Tibial nerve (tissue), 4 donors: ENCODE measurements at regions not wholly inside any gene's neighbourhood (a gene's known extent, or its start where the extent isn't known, plus 50 kb on each side); places are given as distances from the start of the nearest gene placed in this dataset.

Experiments
- DNase-seq, 2 donors: peaks; one replicate each; pipeline ENCODE4 v3.0.0-alpha.2; 2019; ENCODE audit warnings: low spot score in 2 of 2
- H3K27ac ChIP-seq, 4 donors: fragments of 200-600 bp; sonication (generic) in 3 of 4; one replicate each; pipeline ENCODE4 v1.5.1; 2017 to 2019; ENCODE audit warnings: mild to moderate bottlenecking in 1 of 4
- H3K27me3 ChIP-seq, 2 donors: fragments of 200-600 bp; sonication (generic) in 1 of 2; one replicate each; pipeline versions ENCODE4 v1.5.1 to v1.6.0; 2017 to 2019
- H3K36me3 ChIP-seq, 3 donors: fragments of 200-600 bp; sonication (generic); one replicate each; pipeline ENCODE4 v1.5.1; 2018 to 2019
- H3K4me1 ChIP-seq, 4 donors: fragments of 200-600 bp; sonication (generic) in 3 of 4; one replicate each; pipeline ENCODE4 v1.5.1; 2017 to 2019
- H3K4me3 ChIP-seq, 4 donors: fragments of 200-600 bp; sonication (generic) in 3 of 4; one replicate each; pipeline ENCODE4 v1.5.1; 2017 to 2019; ENCODE audit warnings: mild to moderate bottlenecking in 1 of 4, moderate library complexity in 1 of 4
- H3K9me3 ChIP-seq, 4 donors: fragments of 200-600 bp; sonication (generic) in 3 of 4; one replicate each; pipeline ENCODE4 v1.5.1; 2017 to 2019
- EP300 ChIP-seq, 2 donors: sonication (generic); formaldehyde crosslinking; IDR thresholded peaks; one replicate each; pipeline ENCODE4 v1.6.1; 2017; ENCODE audit warnings: antibody characterized with exemption in 2 of 2, mild to moderate bottlenecking in 1 of 2
- POLR2A ChIP-seq, 2 donors: fragments of 450-650 bp; IDR thresholded peaks; one replicate each; pipeline ENCODE4 v1.6.1; 2017; ENCODE audit warnings: antibody characterized with exemption in 2 of 2, mild to moderate bottlenecking in 2 of 2, moderate library complexity in 2 of 2
- WGBS, 2 donors: methylation state at CpG; one replicate each; pipeline ENCODE4 v1.1.5; 2018; 5-methylcytosine and 5-hydroxymethylcytosine counted together
- TF ChIP-seq, protein P1 (sequence below), 5 experiments: fragments of 200-600 bp in 3 of 5; fragments of 450-650 bp in 2 of 5; sonication (generic) in 3 of 5; IDR thresholded peaks; one replicate each; pipeline ENCODE4 v1.5.1; 2016 to 2019; ENCODE audit warnings: antibody characterized with exemption in 5 of 5, mild to moderate bottlenecking in 3 of 5, moderate library complexity in 2 of 5

DNA sequence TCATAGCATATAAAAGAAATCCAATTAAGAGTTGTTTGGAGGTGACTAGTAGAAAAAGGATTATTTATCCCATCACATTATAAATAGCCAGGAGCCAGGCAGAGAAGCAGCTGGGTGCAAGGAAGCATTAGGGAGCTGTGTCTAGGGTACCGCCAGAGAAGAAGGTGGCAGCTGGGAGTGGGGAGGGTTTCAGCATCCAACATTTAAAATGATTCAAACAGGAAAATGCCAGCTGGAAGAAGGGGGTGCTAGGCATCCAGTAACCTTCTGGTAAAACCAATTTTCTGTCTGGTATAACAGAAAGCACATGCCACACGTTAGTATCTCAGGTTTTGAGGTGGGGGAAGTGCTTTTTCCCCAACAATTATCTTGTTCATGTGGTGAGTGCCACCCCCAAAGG is 452.4 kb downstream of the ZEB2 start:
- Histone ChIP-seq H3K36me3 (no peaks in the 10 kb centered on the region), H3K27ac (no peak overlapping the region), H3K9me3 (no peaks in the 10 kb centered on the region), H3K4me3 (no peak overlapping the region), H3K4me1 (peaks cover 0 to 3% (median 0%) of the 10 kb centered on the region in 4 donors), H3K27me3 (no peaks in the 10 kb centered on the region)
- TF ChIP-seq POLR2A (IDR thresholded peaks at IDR 0.05): no peak
- no peak for TF ChIP-seq EP300 (IDR thresholded peaks at IDR 0.05)
- TF ChIP-seq, protein P1, sequence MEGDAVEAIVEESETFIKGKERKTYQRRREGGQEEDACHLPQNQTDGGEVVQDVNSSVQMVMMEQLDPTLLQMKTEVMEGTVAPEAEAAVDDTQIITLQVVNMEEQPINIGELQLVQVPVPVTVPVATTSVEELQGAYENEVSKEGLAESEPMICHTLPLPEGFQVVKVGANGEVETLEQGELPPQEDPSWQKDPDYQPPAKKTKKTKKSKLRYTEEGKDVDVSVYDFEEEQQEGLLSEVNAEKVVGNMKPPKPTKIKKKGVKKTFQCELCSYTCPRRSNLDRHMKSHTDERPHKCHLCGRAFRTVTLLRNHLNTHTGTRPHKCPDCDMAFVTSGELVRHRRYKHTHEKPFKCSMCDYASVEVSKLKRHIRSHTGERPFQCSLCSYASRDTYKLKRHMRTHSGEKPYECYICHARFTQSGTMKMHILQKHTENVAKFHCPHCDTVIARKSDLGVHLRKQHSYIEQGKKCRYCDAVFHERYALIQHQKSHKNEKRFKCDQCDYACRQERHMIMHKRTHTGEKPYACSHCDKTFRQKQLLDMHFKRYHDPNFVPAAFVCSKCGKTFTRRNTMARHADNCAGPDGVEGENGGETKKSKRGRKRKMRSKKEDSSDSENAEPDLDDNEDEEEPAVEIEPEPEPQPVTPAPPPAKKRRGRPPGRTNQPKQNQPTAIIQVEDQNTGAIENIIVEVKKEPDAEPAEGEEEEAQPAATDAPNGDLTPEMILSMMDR (IDR thresholded peaks at IDR 0.05): no peak
- no peak for DNase-seq
- 83 to 96% methylated on average over 2 of the region's 2 CpGs for WGBS, 2 donors

DNA sequence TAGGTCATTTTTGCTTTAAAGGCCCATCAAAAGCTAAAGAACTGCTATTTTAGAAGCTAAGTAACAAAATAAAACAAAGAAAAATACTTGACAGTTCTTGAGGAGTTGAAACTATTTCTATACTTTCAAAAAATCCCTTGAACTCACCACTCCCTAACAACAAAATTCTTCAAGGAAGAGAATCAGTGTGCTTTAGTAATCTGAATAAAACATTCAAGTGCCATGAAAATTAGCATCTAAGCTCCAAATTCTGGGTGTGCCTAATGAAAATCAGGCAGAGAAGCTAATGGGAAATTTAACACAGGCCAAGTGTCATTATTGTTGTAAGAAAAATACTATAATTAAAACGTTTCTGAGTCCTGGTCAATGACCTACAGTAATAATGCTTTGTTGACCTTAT is 456.3 kb downstream of the ZEB2 start:
- Histone ChIP-seq H3K4me3 (no peak overlapping the region), H3K27ac (no peak overlapping the region), H3K9me3 (no peaks in the 10 kb centered on the region), H3K27me3 (no peaks in the 10 kb centered on the region), H3K4me1 (no peaks in the 10 kb centered on the region), H3K36me3 (no peaks in the 10 kb centered on the region)
- 17 to 33% methylated on average over 1 of the region's 1 CpG for WGBS, 2 donors
- TF ChIP-seq POLR2A (IDR thresholded peaks at IDR 0.05): no peak
- TF ChIP-seq, protein P1 (IDR thresholded peaks at IDR 0.05): no peak
- no peak for TF ChIP-seq EP300 (IDR thresholded peaks at IDR 0.05)
- DNase-seq: no peak

DNA sequence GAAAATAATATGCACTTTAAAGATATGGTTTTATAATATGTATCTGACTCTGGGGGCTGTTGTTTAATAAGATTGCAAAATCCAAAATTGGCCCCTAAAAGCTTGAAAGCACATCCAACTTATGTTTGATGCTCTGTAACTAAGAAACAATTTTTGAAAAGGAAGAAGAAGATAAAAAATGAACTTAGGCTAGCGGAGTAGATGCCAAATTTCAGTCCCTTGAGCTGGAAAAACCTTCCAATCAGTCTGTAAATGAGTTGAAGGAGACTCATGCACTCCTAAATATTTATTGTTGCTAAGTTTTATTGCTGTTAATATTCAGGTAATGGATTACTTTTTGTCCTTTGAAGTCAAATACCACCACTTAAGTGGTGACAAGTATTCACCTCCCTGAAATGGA is 465.0 kb downstream of the ZEB2 start:
- DNase-seq: no peak
- H3K4me1 ChIP-seq: no peaks in the 10 kb centered on the region
- 55 to 73% methylated on average over 1 of the region's 1 CpG for WGBS, 2 donors
- no peak for TF ChIP-seq POLR2A (IDR thresholded peaks at IDR 0.05)
- TF ChIP-seq, protein P1 (IDR thresholded peaks at IDR 0.05): no peak
- TF ChIP-seq EP300 (IDR thresholded peaks at IDR 0.05): no peak
- no peaks in the 10 kb centered on the region for H3K9me3 ChIP-seq
- H3K27ac ChIP-seq: no peak overlapping the region
- no peak overlapping the region for H3K4me3 ChIP-seq
- H3K27me3 ChIP-seq: no peaks in the 10 kb centered on the region
- no peaks in the 10 kb centered on the region for H3K36me3 ChIP-seq

DNA sequence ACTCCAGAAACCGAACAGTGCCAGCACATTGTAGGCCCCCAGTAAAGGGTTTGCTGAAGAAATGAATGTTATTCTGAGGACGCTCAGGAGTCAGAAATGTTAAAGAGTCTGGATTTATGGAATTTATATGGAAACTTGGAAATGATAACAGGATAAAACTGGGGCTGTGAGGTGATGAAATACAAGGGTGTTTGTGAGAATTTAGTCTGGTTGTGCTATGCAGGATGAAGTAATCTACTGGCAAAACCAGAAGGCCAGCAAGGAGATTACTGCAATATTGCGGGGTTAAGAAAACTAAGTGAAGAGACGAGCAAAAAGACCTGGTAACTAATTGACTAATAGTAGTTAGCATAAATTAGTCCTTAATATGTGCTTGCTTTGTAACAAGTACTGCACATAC is 467.8 kb downstream of the ZEB2 start:
- H3K27ac ChIP-seq: no peak overlapping the region
- WGBS, 2 donors: 93 to 95% methylated on average over 4 of the region's 4 CpGs
- H3K36me3 ChIP-seq: no peaks in the 10 kb centered on the region
- no peak for DNase-seq
- no peaks in the 10 kb centered on the region for H3K4me1 ChIP-seq
- H3K4me3 ChIP-seq: no peak overlapping the region
- H3K27me3 ChIP-seq: no peaks in the 10 kb centered on the region
- no peaks in the 10 kb centered on the region for H3K9me3 ChIP-seq
- TF ChIP-seq, protein P1 (IDR thresholded peaks at IDR 0.05): no peak
- no peak for TF ChIP-seq POLR2A (IDR thresholded peaks at IDR 0.05)
- TF ChIP-seq EP300 (IDR thresholded peaks at IDR 0.05): no peak

DNA sequence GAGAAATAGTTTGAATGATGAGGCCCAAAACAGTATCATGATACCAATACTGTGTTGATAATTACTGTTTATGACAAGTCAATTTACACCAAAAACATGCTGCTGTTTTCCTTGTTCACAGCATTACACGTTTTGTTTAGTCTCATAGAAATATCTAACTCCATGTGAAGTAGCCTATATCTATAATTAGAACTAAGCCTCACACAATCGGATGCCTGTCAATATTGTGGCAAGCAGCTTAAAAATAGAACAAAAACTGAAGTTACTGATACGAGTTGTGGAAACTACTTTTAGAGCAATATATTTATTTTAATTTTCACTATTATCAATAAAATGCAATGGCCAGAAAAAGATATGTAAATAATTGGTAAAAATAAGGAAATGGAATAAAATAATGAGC is 470.8 kb downstream of the ZEB2 start:
- no peak for DNase-seq
- WGBS, 2 donors: 43 to 51% methylated on average over 3 of the region's 3 CpGs

DNA sequence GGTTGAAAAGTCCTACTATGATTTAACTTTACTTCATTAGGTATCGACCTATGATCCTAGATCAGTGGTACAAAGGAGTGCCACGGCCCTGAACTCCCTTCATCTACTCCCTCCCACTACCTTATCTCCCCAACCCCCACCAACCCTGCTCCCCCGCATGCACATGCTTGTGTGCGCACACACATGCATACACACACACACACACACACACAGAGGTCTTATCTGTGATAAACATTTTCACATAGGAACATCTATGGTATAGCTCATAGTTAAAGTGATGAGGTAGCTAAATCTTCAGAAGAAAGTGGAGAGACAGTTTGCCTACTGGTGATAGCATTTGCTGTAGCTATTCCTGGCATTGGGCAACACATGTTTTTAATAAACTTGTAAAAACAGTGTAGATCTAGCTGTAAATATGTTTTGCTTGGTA is 471.3 kb downstream of the ZEB2 start:
- 94 to 95% methylated on average over 4 of the region's 4 CpGs for WGBS, 2 donors
- H3K27ac ChIP-seq: no peak overlapping the region

More for the DNA sequence above, 470.8 kb downstream of the ZEB2 start:
- no peak for TF ChIP-seq POLR2A (IDR thresholded peaks at IDR 0.05)
- H3K9me3 ChIP-seq: no peaks in the 10 kb centered on the region
- H3K27me3 ChIP-seq: no peaks in the 10 kb centered on the region
- no peak overlapping the region for H3K27ac ChIP-seq
- H3K4me1 ChIP-seq: no peaks in the 10 kb centered on the region
- no peak overlapping the region for H3K4me3 ChIP-seq
- no peaks in the 10 kb centered on the region for H3K36me3 ChIP-seq

More for the DNA sequence above, 471.3 kb downstream of the ZEB2 start:
- H3K36me3 ChIP-seq: no peaks in the 10 kb centered on the region
- no peak overlapping the region for H3K4me3 ChIP-seq
- H3K9me3 ChIP-seq: no peaks in the 10 kb centered on the region
- no peak for DNase-seq
- TF ChIP-seq EP300 (IDR thresholded peaks at IDR 0.05) (no peak), POLR2A (IDR thresholded peaks at IDR 0.05) (no peak)
- TF ChIP-seq, protein P1 (IDR thresholded peaks at IDR 0.05): no peak
- H3K27me3 ChIP-seq: no peaks in the 10 kb centered on the region
- no peaks in the 10 kb centered on the region for H3K4me1 ChIP-seq
